ENCODE measurements at regions not wholly inside any gene's neighbourhood (a gene's known extent, or its start where the extent isn't known, plus 50 kb on each side); places are given as distances from the start of the nearest gene placed in this dataset.

- TF ChIP-seq CTCF (conservative IDR thresholded peaks at IDR 0.05; ENCODE audit: low read depth, low read length) (0 out of 2 replicates have a peak, but pooled peaks have one; percentile 17), EZH2 (IDR thresholded peaks at IDR 0.05; ENCODE audit: borderline replicate concordance, low read depth, low read length, poor library complexity, severe bottlenecking) (no peak)
These were observed 285.9 kb downstream of the XXYLT1 start for GRCh38 chr3:194985031-194985578.
